Karpas-422 (cell line): ENCODE measurements at regions not wholly inside any gene's neighbourhood (a gene's known extent, or its start where the extent isn't known, plus 50 kb on each side); places are given as distances from the start of the nearest gene placed in this dataset.

Source experiments
- DNase-seq: peaks from one replicate; pipeline ENCODE4 v3.0.0-alpha.2; 2015
- H2AFZ ChIP-seq: fragments of 200-600 bp; sonication (generic); 2 replicates; pipeline ENCODE4 v1.6.1; 2014; ENCODE audit warnings: antibody characterized with exemption, low read length, mixed read lengths
- H3K27ac ChIP-seq: fragments of 200-600 bp; sonication (generic); 2 replicates; pipeline ENCODE4 v1.5.1; 2014; ENCODE audit warnings: mild to moderate bottlenecking, low read length, moderate library complexity
- H3K27me3 ChIP-seq: fragments of 200-600 bp; sonication (generic); 2 replicates; pipeline ENCODE4 v1.6.1; 2014; ENCODE audit warnings: low read length, mixed read lengths
- H3K36me3 ChIP-seq: fragments of 200-600 bp; sonication (generic); 2 replicates; pipeline ENCODE4 v1.6.1; 2014; ENCODE audit warnings: low read length, mixed read lengths; ENCODE audit not compliant: insufficient read depth
- H3K4me1 ChIP-seq: fragments of 200-600 bp; sonication (generic); 2 replicates; pipeline ENCODE4 v1.6.1; 2014; ENCODE audit warnings: mild to moderate bottlenecking, low read length, mixed read lengths
- H3K4me2 ChIP-seq: fragments of 200-600 bp; sonication (generic); 2 replicates; pipeline ENCODE4 v1.6.1; 2014; ENCODE audit warnings: low read length, low read depth, mild to moderate bottlenecking; ENCODE audit not compliant: poor library complexity, severe bottlenecking
- H3K4me3 ChIP-seq: fragments of 200-600 bp; sonication (generic); 2 replicates; pipeline ENCODE4 v1.5.1; 2014; ENCODE audit warnings: mild to moderate bottlenecking, antibody characterized with exemption, low read length, mixed read lengths
- H3K79me2 ChIP-seq: fragments of 200-600 bp; sonication (generic); 2 replicates; pipeline ENCODE4 v1.6.1; 2014; ENCODE audit warnings: mild to moderate bottlenecking, low read length, mixed read lengths
- H3K9ac ChIP-seq: fragments of 200-600 bp; sonication (generic); 2 replicates; pipeline ENCODE4 v1.6.0; 2014; ENCODE audit warnings: low read length
- H3K9me2 ChIP-seq: fragments of 200-600 bp; sonication (generic), shearing (Covaris generic); replicated peaks from 2 replicates; pipeline ENCODE4 v1.6.0; 2014; ENCODE audit warnings: mild to moderate bottlenecking, low read length, moderate library complexity; ENCODE audit not compliant: insufficient read depth
- H3K9me3 ChIP-seq: fragments of 300-700, 200-600 bp; sonication (generic); 2 replicates; pipeline ENCODE4 v1.6.1; 2014; ENCODE audit warnings: low read length, mixed read lengths
- H4K20me1 ChIP-seq: fragments of 200-600 bp; sonication (generic); 2 replicates; pipeline ENCODE4 v1.6.1; 2014; ENCODE audit warnings: mild to moderate bottlenecking, antibody characterized with exemption, low read length, low read depth; ENCODE audit not compliant: insufficient read depth

DNA sequence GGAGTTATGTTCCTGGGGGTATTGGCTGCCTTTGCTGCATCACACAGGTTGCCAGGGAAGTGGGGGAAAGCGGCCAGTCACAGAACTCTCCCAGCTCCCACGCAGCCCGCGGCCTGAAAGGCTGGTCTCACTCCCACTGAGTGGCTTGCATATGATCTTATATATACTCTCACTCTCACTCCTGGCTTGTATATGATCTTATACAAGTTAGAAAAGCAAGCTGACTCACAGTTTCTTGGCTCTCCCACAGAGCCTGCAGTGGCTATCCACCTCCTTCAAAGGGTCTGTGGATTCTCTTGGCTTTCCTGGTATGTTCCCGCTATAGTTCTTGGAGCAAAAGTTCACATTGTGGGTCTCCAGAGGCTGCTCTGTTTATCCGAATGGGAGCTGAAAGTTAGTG lies 833.5 kb upstream of the GALNTL6 start:
- Histone ChIP-seq H3K4me1 (no peaks in the 10 kb centered on the region), H3K27me3 (no peaks in the 10 kb centered on the region), H3K9me2 (no peaks in the 10 kb centered on the region), H2AFZ (no peak overlapping the region), H3K27ac (no peak overlapping the region), H3K4me2 (no peak overlapping the region), H4K20me1 (no peaks in the 10 kb centered on the region), H3K9ac (no peak overlapping the region), H3K9me3 (no peaks in the 10 kb centered on the region), H3K4me3 (no peak overlapping the region), H3K79me2 (no peaks in the 10 kb centered on the region), H3K36me3 (no peaks in the 10 kb centered on the region)
- DNase-seq, result no peak

- no peaks in the 10 kb centered on the region for H4K20me1 ChIP-seq
- no peak for DNase-seq
- no peaks in the 10 kb centered on the region for H3K79me2 ChIP-seq
- no peaks in the 10 kb centered on the region for H3K4me1 ChIP-seq
- H3K9ac ChIP-seq, result no peak overlapping the region
- no peaks in the 10 kb centered on the region for H3K27me3 ChIP-seq
- no peaks in the 10 kb centered on the region for H3K9me3 ChIP-seq
- H3K9me2 ChIP-seq, result no peaks in the 10 kb centered on the region
- H3K4me3 ChIP-seq, result no peak overlapping the region
- no peak overlapping the region for H3K4me2 ChIP-seq
- H3K36me3 ChIP-seq, result no peaks in the 10 kb centered on the region
- no peak overlapping the region for H3K27ac ChIP-seq
- H2AFZ ChIP-seq, result no peak overlapping the region
These were observed 834.2 kb upstream of the GALNTL6 start for GRCh38 chr4:170978990-170979389.

DNA sequence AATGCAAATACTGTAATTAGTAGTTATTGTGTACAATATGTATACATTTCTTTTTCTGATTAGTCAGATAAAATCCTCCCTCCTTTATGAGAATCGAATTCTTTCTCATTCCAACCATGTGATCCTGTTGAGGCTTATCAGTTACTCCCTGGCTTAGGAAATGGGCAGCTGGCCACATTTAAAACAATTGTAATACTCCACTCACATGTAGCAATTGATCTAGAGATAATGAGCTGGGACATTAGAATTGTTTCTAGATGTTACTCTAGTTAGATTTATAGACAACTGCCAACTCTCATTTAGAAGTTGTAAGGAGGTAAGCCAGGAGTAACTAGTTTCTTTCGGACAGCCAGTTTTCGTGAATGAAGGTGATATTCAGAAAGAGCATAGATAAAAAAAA lies 859.3 kb upstream of the AADAT start:
- H3K9ac ChIP-seq, result no peak overlapping the region
- no peaks in the 10 kb centered on the region for H3K9me2 ChIP-seq
- H3K4me1 ChIP-seq, result no peaks in the 10 kb centered on the region
- no peaks in the 10 kb centered on the region for H3K27me3 ChIP-seq
- no peak overlapping the region for H3K4me3 ChIP-seq
- no peak overlapping the region for H3K4me2 ChIP-seq
- H3K9me3 ChIP-seq, result no peaks in the 10 kb centered on the region
- no peak overlapping the region for H3K27ac ChIP-seq
- H2AFZ ChIP-seq, result no peak overlapping the region
- no peaks in the 10 kb centered on the region for H3K79me2 ChIP-seq
- no peaks in the 10 kb centered on the region for H4K20me1 ChIP-seq
- no peak for DNase-seq
- no peaks in the 10 kb centered on the region for H3K36me3 ChIP-seq

DNA sequence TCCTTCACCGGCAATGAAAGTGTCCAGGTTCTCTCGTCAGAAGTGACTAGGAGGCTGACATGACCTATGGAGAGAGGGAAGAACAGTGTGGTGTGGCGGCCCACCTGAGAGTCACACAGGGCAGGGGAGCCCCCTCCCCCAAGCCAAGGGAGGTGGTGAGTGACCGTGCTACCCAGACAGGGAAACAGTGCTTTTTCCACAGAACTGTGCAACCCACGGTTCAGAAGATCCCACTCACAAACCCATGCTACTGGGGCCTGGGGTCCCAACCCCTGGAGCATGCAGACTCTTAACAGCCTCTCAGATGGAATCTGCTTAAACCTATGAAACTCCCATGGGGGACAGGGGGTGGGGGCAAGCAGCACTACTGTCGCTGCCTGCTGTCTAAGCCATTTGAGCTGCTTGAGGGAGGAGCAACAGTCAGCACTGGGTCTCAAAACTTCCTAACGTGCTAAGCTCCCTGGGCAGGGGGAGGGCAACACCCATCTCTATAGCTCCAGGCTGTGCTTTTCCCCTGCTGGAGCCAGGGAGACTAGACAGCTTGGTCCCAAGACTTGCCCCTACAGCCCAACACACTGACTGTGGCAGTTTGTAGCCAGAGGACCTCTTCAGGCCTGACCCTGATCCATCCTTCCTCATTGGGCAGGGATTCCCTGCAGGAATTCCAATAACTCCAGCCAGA lies 850.4 kb upstream of the AADAT start:
- H3K4me2 ChIP-seq, result no peak overlapping the region
- H3K79me2 ChIP-seq, result no peaks in the 10 kb centered on the region
- no peaks in the 10 kb centered on the region for H4K20me1 ChIP-seq
- H3K9me2 ChIP-seq, result no peaks in the 10 kb centered on the region
- DNase-seq, result no peak
- H3K4me3 ChIP-seq, result no peak overlapping the region
- no peaks in the 10 kb centered on the region for H3K4me1 ChIP-seq
- no peaks in the 10 kb centered on the region for H3K36me3 ChIP-seq
- no peak overlapping the region for H3K27ac ChIP-seq
- H3K27me3 ChIP-seq, result no peaks in the 10 kb centered on the region
- no peak overlapping the region for H2AFZ ChIP-seq
- H3K9me3 ChIP-seq, result no peaks in the 10 kb centered on the region
- no peak overlapping the region for H3K9ac ChIP-seq

- Histone ChIP-seq H3K4me1 (no peaks in the 10 kb centered on the region), H3K9me2 (no peaks in the 10 kb centered on the region), H2AFZ (no peak overlapping the region), H3K4me3 (no peak overlapping the region), H3K4me2 (no peak overlapping the region), H3K9ac (no peak overlapping the region), H4K20me1 (no peaks in the 10 kb centered on the region), H3K27me3 (no peaks in the 10 kb centered on the region), H3K79me2 (no peaks in the 10 kb centered on the region), H3K9me3 (no peaks in the 10 kb centered on the region), H3K27ac (no peak overlapping the region), H3K36me3 (no peaks in the 10 kb centered on the region)
- no peak for DNase-seq
These were observed 848.8 kb upstream of the AADAT start for GRCh38 chr4:170938588-170938987.

DNA sequence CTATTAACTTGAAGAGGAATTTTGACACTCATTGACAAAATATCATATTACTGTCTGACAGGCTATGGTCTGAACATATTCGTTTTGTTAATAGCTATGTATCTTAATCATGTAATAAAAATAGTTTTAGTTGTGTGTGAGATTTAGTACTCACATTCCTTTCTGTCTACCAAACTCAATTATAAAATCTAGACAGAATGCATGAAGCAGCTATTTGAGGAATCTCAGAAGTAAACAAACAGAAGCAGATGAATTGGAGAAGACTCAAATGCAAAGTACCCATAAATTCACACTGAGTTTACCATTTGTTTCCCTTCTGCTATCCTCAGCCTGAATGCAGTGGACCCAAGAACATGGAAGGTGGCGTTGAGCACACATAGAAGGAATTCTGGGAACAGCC lies 841.6 kb upstream of the AADAT start:
- DNase-seq, result no peak
- H3K36me3 ChIP-seq, result no peaks in the 10 kb centered on the region
- no peaks in the 10 kb centered on the region for H4K20me1 ChIP-seq
- no peaks in the 10 kb centered on the region for H3K9me3 ChIP-seq
- no peaks in the 10 kb centered on the region for H3K79me2 ChIP-seq
- H3K27ac ChIP-seq, result no peak overlapping the region
- no peak overlapping the region for H3K4me3 ChIP-seq
- no peak overlapping the region for H2AFZ ChIP-seq
- H3K9me2 ChIP-seq, result no peaks in the 10 kb centered on the region
- no peak overlapping the region for H3K4me2 ChIP-seq
- H3K27me3 ChIP-seq, result no peaks in the 10 kb centered on the region
- no peak overlapping the region for H3K9ac ChIP-seq
- no peaks in the 10 kb centered on the region for H3K4me1 ChIP-seq

DNA sequence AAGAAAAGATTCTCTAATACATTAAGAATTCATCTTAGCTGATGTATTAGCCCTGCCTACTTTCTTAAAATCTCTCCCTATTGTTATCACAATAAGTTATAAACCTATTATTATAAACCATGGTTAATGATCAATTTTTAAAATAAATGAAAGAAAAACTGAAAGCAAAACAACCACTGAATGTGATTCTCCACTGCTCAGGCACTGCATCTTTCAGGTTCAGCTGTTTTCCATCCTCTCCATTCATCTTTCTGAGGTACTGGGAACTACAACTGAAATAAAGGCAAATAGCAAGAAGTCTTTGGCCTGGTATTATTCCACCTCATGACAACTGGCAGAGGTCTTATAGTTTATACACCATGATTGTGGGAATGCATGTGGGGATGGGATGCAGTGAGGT lies 798.9 kb upstream of the AADAT start:
- Histone ChIP-seq H3K4me1 (no peaks in the 10 kb centered on the region), H3K4me2 (no peak overlapping the region), H3K27me3 (no peaks in the 10 kb centered on the region), H4K20me1 (no peaks in the 10 kb centered on the region), H3K27ac (no peak overlapping the region), H3K9me3 (no peaks in the 10 kb centered on the region), H3K36me3 (no peaks in the 10 kb centered on the region), H3K4me3 (no peak overlapping the region), H3K79me2 (no peaks in the 10 kb centered on the region), H2AFZ (no peak overlapping the region), H3K9ac (no peak overlapping the region), H3K9me2 (no peaks in the 10 kb centered on the region)
- DNase-seq, result no peak

GRCh38 chr4:170887396-170887795 lies 797.6 kb upstream of the AADAT start:
- no peaks in the 10 kb centered on the region for H4K20me1 ChIP-seq
- DNase-seq, result no peak

More at GRCh38 chr4:170887396-170887795, 797.6 kb upstream of the AADAT start:
- H3K4me3 ChIP-seq, result no peak overlapping the region
- no peaks in the 10 kb centered on the region for H3K4me1 ChIP-seq
- H3K9me3 ChIP-seq, result no peaks in the 10 kb centered on the region
- no peaks in the 10 kb centered on the region for H3K79me2 ChIP-seq
- H3K27me3 ChIP-seq, result no peaks in the 10 kb centered on the region
- no peaks in the 10 kb centered on the region for H3K9me2 ChIP-seq
- no peak overlapping the region for H3K4me2 ChIP-seq
- no peak overlapping the region for H3K27ac ChIP-seq
- no peaks in the 10 kb centered on the region for H3K36me3 ChIP-seq
- no peak overlapping the region for H2AFZ ChIP-seq
- no peak overlapping the region for H3K9ac ChIP-seq
